ENCODE measurements at regions not wholly inside any gene's neighbourhood (a gene's known extent, or its start where the extent isn't known, plus 50 kb on each side); places are given as distances from the start of the nearest gene placed in this dataset.
A peak's percentile ranks its signal among the peaks of the same experiment; 100 is the strongest.

- TF ChIP-seq, protein P1, sequence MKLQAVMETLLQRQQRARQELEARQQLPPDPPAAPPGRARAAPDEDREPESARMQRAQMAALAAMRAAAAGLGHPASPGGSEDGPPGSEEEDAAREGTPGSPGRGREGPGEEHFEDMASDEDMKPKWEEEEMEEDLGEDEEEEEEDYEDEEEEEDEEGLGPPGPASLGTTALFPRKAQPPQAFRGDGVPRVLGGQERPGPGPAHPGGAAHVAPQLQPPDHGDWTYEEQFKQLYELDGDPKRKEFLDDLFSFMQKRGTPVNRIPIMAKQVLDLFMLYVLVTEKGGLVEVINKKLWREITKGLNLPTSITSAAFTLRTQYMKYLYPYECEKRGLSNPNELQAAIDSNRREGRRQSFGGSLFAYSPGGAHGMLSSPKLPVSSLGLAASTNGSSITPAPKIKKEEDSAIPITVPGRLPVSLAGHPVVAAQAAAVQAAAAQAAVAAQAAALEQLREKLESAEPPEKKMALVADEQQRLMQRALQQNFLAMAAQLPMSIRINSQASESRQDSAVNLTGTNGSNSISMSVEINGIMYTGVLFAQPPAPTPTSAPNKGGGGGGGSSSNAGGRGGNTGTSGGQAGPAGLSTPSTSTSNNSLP (IDR thresholded peaks at IDR 0.05; ENCODE audit: low read depth, low read length), result peak; percentile 95
- TF ChIP-seq ZFP1 (CRISPR knock-in tag; IDR thresholded peaks at IDR 0.05), result no peak
- no peak for TF ChIP-seq NFE2L1 (CRISPR knock-in tag; IDR thresholded peaks at IDR 0.05; ENCODE audit: borderline replicate concordance)
- TF ChIP-seq DR1 (CRISPR knock-in tag; IDR thresholded peaks at IDR 0.05), result 0 out of 2 replicates have a peak, but pooled peaks have one; percentile 14
- no peak for TF ChIP-seq MAZ (IDR thresholded peaks at IDR 0.05; ENCODE audit: borderline replicate concordance, low read depth, low read length)
- TF ChIP-seq MAZ (CRISPR knock-in tag; IDR thresholded peaks at IDR 0.05; ENCODE audit: low read depth), result no peak
- TF ChIP-seq ZNF580 (CRISPR knock-in tag; IDR thresholded peaks at IDR 0.05; ENCODE audit: borderline replicate concordance, low read depth), result no peak
Observed at GRCh38 chr6:27752038-27752885, 159.9 kb downstream of the OR2B2 start (continued).

DNA sequence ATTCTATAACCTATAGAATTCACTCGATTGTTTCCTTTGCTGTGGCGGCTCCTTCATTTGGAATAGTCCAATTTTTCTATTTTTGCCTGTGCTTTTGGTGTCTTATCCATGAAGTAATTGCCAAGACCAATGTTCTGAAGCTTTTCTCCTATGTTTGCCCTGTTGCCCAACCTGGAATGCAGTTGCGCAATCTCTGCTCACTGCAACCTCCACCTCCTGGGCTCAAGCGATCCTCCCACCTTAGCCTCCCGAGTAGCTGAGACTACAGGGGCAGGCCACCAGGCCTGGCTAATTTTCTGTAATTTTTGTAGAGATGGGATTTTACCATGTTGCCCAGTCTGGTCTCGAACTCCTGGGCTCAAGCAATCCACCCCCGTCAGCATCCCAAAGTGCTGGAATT lies 163.5 kb downstream of the OR2B2 start:
- 56% methylated on average over 7 of the region's 7 CpGs for WGBS (ENCODE audit: low lambda C conversion rate)
- no peaks in the 10 kb centered on the region for H3K36me3 ChIP-seq (replicated peaks in 1 of 2; ENCODE audit: control insufficient read depth in 1 of 2, insufficient read depth in 2 of 2, low read length in 2 of 2)
- H3K9me3 ChIP-seq (ENCODE audit: low read length), result no peaks in the 10 kb centered on the region
- H3K9ac ChIP-seq (ENCODE audit: insufficient read depth, low read depth, low read length), result no peak overlapping the region
- no peak overlapping the region for H3K4me2 ChIP-seq (ENCODE audit: low read depth, low read length)
- no TSS peak for BruUV-seq (replicated peaks)
- intact Hi-C loops (cut with micrococcal nuclease; ENCODE audit: unreplicated experiment), result no loop called here
- DNase-seq (ENCODE audit: low spot score), result no peak
- H3K4me1 ChIP-seq (ENCODE audit: insufficient read depth, low read length), result peaks cover 16% of the 10 kb centered on the region
- ChIA-PET CTCF (ENCODE audit: low intra/inter-chr PET ratio, low total read pairs) (no interaction called here), POLR2A (no interaction called here)
- H3K27ac ChIP-seq (ENCODE audit: extremely low read length, insufficient read depth, low read length), result no peak overlapping the region
- H3K27me3 ChIP-seq (ENCODE audit: control insufficient read depth in 1 of 2, insufficient read depth in 2 of 2, low read length in 2 of 2), result no peaks in the 10 kb centered on the region; a peak in 2 of 5 replicates
- no peaks in the 10 kb centered on the region for H3K79me2 ChIP-seq (ENCODE audit: insufficient read depth, low read length)
- H4K20me1 ChIP-seq (ENCODE audit: insufficient read depth, low read length), result no peaks in the 10 kb centered on the region
- H3K4me3 ChIP-seq (replicated peaks in 1 of 3; ENCODE audit: insufficient read depth in 1 of 3, low read depth in 2 of 3, low read length in 3 of 3), result no peak overlapping the region
- ATAC-seq, result no peak
- FAIRE-seq, result no peak
- H2AFZ ChIP-seq (ENCODE audit: low read length), result no peak overlapping the region
- in situ Hi-C loops (cut with HindIII; ENCODE audit: extremely low pct_ligation_motif_present, low pct_unique_long_range_greater_than_20kb), result no loop called here
- no peak for TF ChIP-seq ZNF12 (CRISPR knock-in tag; IDR thresholded peaks at IDR 0.05)
- TF ChIP-seq, protein P2, sequence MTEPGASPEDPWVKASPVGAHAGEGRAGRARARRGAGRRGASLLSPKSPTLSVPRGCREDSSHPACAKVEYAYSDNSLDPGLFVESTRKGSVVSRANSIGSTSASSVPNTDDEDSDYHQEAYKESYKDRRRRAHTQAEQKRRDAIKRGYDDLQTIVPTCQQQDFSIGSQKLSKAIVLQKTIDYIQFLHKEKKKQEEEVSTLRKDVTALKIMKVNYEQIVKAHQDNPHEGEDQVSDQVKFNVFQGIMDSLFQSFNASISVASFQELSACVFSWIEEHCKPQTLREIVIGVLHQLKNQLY (CRISPR knock-in tag; IDR thresholded peaks at IDR 0.05), result no peak
- no peak for TF ChIP-seq ZNF350 (CRISPR knock-in tag; IDR thresholded peaks at IDR 0.05; ENCODE audit: borderline replicate concordance, low read depth)
- TF ChIP-seq KAT8 (CRISPR knock-in tag; IDR thresholded peaks at IDR 0.05), result no peak
- TF ChIP-seq TERF1 (CRISPR knock-in tag; IDR thresholded peaks at IDR 0.05), result no peak
- no peak for TF ChIP-seq PRPF4 (IDR thresholded peaks at IDR 0.05; ENCODE audit: low read depth, low read length, poor library complexity, severe bottlenecking)
- TF ChIP-seq HOXA9 (CRISPR knock-in tag; IDR thresholded peaks at IDR 0.05; ENCODE audit: borderline replicate concordance), result no peak
- no peak for TF ChIP-seq ZNF234 (CRISPR knock-in tag; conservative IDR thresholded peaks at IDR 0.05)
- TF ChIP-seq, protein P3, sequence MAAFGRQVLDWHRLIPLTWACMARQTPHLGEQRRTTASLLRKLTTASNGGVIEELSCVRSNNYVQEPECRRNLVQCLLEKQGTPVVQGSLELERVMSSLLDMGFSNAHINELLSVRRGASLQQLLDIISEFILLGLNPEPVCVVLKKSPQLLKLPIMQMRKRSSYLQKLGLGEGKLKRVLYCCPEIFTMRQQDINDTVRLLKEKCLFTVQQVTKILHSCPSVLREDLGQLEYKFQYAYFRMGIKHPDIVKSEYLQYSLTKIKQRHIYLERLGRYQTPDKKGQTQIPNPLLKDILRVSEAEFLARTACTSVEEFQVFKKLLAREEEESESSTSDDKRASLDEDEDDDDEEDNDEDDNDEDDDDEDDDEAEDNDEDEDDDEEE (CRISPR knock-in tag; IDR thresholded peaks at IDR 0.05), result no peak
- TF ChIP-seq, protein P4, sequence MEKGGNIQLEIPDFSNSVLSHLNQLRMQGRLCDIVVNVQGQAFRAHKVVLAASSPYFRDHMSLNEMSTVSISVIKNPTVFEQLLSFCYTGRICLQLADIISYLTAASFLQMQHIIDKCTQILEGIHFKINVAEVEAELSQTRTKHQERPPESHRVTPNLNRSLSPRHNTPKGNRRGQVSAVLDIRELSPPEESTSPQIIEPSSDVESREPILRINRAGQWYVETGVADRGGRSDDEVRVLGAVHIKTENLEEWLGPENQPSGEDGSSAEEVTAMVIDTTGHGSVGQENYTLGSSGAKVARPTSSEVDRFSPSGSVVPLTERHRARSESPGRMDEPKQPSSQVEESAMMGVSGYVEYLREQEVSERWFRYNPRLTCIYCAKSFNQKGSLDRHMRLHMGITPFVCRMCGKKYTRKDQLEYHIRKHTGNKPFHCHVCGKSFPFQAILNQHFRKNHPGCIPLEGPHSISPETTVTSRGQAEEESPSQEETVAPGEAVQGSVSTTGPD (CRISPR knock-in tag; IDR thresholded peaks at IDR 0.05), result no peak

Data from HepG2 (cell line).